GM18502 (cell line): ENCODE measurements at regions not wholly inside any gene's neighbourhood (a gene's known extent, or its start where the extent isn't known, plus 50 kb on each side); places are given as distances from the start of the nearest gene placed in this dataset.

Source experiments
- ATAC-seq: cut with Tn5 transposase; IDR thresholded peaks from one replicate; pipeline ENCODE4 v1.9.1; 2021; ENCODE audit warnings: mild to moderate bottlenecking; ENCODE audit not compliant: unreplicated experiment, poor library complexity

DNA sequence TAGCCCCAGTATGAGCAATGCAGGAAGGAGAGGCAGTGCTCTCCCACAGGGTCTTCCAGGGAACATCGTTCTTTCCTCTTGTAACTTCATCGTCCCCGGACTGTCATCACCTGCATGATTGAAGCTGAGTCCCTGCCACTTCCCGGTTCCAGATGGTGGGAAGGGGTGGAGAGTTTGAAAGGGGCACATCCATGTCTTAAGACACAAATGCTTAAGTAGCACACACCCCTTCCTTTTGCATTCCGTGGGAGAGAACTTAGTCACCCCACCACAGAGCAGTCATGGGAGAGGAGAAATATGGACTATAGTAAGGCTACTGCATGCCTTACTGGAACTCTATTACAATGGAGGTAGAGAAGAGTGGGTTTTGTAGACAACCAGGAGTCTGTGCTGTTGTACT is 165.3 kb upstream of the GAS1 start:
- ATAC-seq, result no peak

GRCh38 chr9:87113874-87114273 is 166.6 kb upstream of the GAS1 start:
- ATAC-seq, result no peak

GRCh38 chr9:87115785-87116184 is 168.5 kb upstream of the GAS1 start:
- no peak for ATAC-seq

GRCh38 chr9:87116492-87116891 is 169.2 kb upstream of the GAS1 start:
- no peak for ATAC-seq

DNA sequence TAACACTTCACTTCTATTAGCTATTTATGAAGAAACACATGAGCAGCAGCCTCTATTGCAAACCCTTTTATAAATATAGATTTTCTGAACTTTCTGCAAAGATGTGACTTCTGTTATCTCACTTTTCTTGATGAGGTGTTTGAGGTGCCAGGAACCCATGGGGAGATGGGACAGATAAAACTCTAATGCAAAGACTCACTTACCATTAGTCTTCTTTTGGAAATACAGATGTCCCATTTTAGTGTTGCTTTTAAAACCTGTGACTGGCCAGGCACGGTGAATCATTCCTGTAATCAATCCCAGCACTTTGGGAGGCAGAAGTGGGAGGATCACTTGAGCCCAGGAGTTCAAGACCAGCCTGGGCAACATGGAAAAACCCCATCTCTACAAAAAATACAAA is 171.3 kb upstream of the GAS1 start:
- ATAC-seq, result no peak

DNA sequence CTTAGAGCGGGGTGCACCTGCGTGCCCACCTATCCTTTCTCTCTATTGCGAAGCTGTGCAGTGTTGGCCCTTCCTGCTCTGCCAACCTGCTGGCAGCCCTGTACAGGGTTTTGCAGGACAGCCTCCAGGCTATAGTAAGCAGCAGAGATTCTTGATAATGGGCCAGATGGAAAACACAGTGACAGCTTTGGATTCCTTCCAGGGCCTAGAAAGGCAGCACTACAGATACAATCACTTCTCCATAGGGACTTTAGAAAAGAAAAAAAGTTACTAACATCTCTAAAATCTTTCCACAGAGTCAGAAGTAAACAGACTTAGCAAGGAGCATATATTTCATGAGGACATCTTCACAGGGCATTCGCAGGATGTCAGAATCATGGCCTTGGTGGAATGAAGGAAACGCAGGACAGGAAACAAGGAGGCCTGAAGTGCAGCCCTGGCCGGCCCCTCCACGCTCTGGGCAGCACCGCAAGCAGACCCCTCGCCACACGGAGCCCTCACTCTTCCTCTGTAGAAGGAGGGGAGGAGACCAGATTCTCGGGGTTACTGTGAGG is 172.1 kb upstream of the GAS1 start:
- no peak for ATAC-seq

- no peak for ATAC-seq
These were observed 173.3 kb upstream of the GAS1 start for GRCh38 chr9:87120610-87121009.

GRCh38 chr9:87122947-87123685 is 175.8 kb upstream of the GAS1 start:
- no peak for ATAC-seq

DNA sequence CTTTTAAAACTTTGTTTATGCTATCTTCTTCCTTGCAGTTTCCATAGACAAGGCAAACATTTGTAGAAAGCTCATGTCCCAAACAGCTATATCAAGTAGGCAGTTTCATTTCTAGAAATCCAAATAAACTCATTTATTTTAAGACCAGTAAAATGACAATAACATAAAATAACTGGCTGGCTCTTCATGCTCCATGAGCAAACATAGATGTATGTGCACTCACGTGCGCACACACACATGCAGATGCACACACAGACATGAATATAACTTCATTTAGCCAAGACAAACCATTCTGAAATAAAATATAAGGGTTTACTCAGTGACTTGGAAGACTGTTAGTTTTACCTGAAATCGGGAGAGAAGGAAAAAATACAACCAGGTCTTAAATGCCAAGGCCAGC is 176.5 kb upstream of the GAS1 start:
- no peak for ATAC-seq

- no peak for ATAC-seq
These were observed 178.5 kb upstream of the GAS1 start for GRCh38 chr9:87125819-87126218.

DNA sequence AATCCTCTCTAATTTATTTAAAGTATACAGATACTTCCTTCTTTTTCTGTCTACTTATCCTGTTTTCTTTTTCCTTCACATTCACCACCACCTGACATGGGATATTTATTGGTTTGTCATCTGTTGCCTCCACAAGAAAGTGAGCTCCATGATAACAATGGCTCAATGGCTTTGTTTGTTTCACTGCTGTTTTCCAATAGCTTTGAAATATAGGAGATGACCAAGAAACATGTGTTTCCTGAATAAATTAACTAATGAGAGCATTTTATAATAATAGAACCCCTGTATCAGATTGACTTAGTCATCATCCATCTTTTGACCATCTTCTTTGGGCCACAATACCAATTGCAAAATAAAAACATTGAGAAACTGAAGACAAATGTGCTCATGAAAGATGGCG is 180.2 kb upstream of the GAS1 start:
- no peak for ATAC-seq

GRCh38 chr9:87127978-87128614 is 180.8 kb upstream of the GAS1 start:
- no peak for ATAC-seq

DNA sequence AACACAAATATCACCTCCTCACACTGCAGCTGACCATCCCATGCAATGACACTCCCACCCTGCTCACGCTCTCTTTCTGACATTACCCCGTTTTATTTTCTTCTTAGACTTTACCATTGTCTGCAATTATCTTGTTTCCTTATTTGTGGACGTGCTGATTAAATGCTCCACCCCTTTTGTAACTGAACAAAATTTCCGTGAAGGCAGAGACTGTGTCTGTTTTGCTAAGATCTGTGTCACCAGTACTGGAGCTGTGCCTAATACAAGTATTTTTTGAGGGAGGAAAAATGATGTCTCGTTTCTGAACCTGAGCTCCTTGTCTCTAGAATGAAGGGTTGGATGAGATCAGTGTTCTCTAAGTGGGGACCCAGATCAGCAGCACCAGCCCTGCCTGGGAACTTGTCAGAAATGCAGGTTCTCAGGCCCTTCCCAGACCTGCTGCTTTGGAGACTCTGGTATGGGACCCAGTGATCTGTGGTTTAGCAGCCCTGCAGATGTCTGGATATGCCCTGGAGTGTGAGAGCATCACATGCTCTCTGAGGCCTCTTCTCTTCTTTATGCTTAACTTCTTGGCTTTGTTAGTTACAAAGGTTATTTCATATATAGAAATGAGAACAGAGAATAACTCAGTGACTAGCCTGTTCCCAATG is 181.7 kb upstream of the GAS1 start:
- ATAC-seq, result no peak

GRCh38 chr9:87135074-87135473 is 187.8 kb upstream of the GAS1 start:
- no peak for ATAC-seq

DNA sequence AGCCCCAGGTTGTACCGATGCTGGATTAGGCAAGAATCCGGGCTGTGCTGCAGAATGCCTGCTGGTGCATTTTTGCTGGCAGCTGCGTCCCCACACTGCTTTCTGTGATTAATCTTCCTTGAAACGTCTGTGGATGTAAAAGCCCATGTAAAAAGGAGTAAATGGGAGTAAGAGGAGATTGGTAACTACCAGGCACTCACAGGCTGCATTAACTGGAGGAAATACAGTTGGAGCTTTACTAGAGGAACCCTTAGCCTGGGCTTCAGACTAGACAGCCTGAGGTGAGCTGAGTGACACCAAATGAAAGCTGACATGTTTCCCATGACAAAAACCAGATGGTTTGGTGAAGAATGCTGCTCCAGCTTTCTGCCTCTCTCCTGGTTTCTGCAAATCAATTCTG is 190.4 kb upstream of the GAS1 start:
- no peak for ATAC-seq

- ATAC-seq, result no peak
These were observed 191.1 kb upstream of the GAS1 start for GRCh38 chr9:87138128-87139040.

GRCh38 chr9:87139099-87139730 is 191.9 kb upstream of the GAS1 start:
- ATAC-seq, result no peak

DNA sequence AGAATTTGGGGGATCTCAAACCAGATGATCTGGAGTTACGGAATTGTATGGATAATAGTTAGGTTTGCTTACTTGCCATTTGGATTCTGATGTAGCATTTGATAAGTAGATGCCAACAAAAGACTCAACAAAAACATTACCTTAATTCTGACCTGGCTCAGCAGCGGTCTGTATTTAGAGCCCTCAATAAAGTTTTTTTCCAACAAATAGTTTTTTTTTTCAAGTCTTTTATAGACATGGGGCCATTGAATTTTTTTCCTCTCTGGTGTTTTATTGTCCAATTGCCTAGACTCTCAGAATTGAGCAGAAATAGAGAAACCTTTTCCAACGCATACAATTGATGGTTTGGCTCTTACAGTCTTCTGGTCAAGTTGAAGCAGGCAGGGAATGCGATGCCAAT is 192.8 kb upstream of the GAS1 start:
- ATAC-seq, result no peak

DNA sequence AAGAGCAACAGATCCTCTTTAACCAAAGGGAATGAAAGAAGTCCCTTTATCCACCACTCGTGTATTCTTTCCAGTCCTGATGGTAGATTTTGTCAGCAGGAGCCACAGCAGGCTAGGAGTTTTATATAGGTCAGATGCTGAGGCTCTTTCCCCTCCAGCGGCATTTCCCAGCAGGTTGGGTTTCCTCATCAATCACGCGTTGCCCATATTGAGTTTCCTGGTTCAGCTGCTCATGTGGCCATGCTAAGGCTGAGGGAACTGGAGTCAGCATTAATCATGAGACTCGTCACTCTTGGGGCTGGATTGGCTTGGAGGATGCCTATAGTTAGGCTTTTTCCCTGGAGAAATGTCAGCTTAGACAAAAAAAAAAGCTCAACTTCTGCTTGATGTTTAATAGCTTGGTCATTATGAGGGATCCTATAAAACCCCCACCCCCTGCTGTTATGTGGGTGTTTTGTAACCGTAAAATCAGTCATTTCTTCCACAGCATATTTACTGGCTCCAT is 193.4 kb upstream of the GAS1 start:
- ATAC-seq, result no peak

GRCh38 chr9:87141124-87141523 is 193.8 kb upstream of the GAS1 start:
- no peak for ATAC-seq
